ENCODE measurements at regions not wholly inside any gene's neighbourhood (a gene's known extent, or its start where the extent isn't known, plus 50 kb on each side); places are given as distances from the start of the nearest gene placed in this dataset.

- Histone ChIP-seq H3K9me3 (no peaks in the 10 kb centered on the region), H3K36me3 (ENCODE audit: low read depth) (no peaks in the 10 kb centered on the region), H3K4me1 (ENCODE audit: low read depth) (peaks cover 3% of the 10 kb centered on the region), H3K4me3 (no peak overlapping the region)
- no peak for TF ChIP-seq CTCF (IDR thresholded peaks at IDR 0.05)
- intact Hi-C loops (cut with DNase I, micrococcal nuclease): no loop called here
- ATAC-seq (no peak), DNase-seq (peak in 1 of 3 donors; percentile 52)
These were observed 88.0 kb downstream of the PDGFA start for GRCh38 chr7:431658-432111.

- ATAC-seq: no peak
- Histone ChIP-seq H3K4me3 (no peak overlapping the region), H3K9me3 (no peaks in the 10 kb centered on the region), H3K36me3 (ENCODE audit: low read depth) (no peaks in the 10 kb centered on the region), H3K4me1 (ENCODE audit: low read depth) (peaks cover 3% of the 10 kb centered on the region)
- intact Hi-C loops (cut with DNase I, micrococcal nuclease): no loop called here
- TF ChIP-seq CTCF (IDR thresholded peaks at IDR 0.05): no peak
- DNase-seq: peak in 1 of 3 donors; percentile 37
These were observed 87.4 kb downstream of the PDGFA start for GRCh38 chr7:432256-432655.

- H3K9me3 ChIP-seq: no peaks in the 10 kb centered on the region
- DNase-seq: peak in 1 of 3 donors; percentile 25
- H3K4me1 ChIP-seq (ENCODE audit: low read depth): peaks cover 3% of the 10 kb centered on the region
- intact Hi-C loops (cut with DNase I, micrococcal nuclease): no loop called here
- no peak for TF ChIP-seq CTCF (IDR thresholded peaks at IDR 0.05)
- H3K36me3 ChIP-seq (ENCODE audit: low read depth): no peaks in the 10 kb centered on the region
- ATAC-seq: no peak
- no peak overlapping the region for H3K4me3 ChIP-seq
These were observed 86.7 kb downstream of the PDGFA start for GRCh38 chr7:432933-433332.

GRCh38 chr7:433558-433957 is 86.1 kb downstream of the PDGFA start:
- Histone ChIP-seq H3K4me1 (ENCODE audit: low read depth) (peaks cover 3% of the 10 kb centered on the region), H3K4me3 (no peak overlapping the region), H3K36me3 (ENCODE audit: low read depth) (no peaks in the 10 kb centered on the region), H3K9me3 (no peaks in the 10 kb centered on the region)
- intact Hi-C loops (cut with DNase I, micrococcal nuclease): no loop called here
- DNase-seq: no peak
- TF ChIP-seq CTCF (IDR thresholded peaks at IDR 0.05): no peak
- no peak for ATAC-seq

GRCh38 chr7:434891-435629 is 84.6 kb downstream of the PDGFA start:
- no peak for TF ChIP-seq CTCF (IDR thresholded peaks at IDR 0.05)
- no peaks in the 10 kb centered on the region for H3K36me3 ChIP-seq (ENCODE audit: low read depth)
- no peak overlapping the region for H3K4me3 ChIP-seq
- H3K9me3 ChIP-seq: no peaks in the 10 kb centered on the region
- intact Hi-C loops (cut with DNase I, micrococcal nuclease): no loop called here
- H3K4me1 ChIP-seq (ENCODE audit: low read depth): peaks cover 3% of the 10 kb centered on the region
- DNase-seq (peak; percentile 19 to 65 (median 48)), ATAC-seq (peak; percentile 59)

Data from mucosa of descending colon (tissue), 3 donors.